Activated CD4-positive, alpha-beta T cell treated with anti-CD3 and anti-CD28 coated beads, Interleukin-2, amount 10 ng/mL, durations not matched to agents 7 days and 5 days (primary cell): ENCODE measurements at regions not wholly inside any gene's neighbourhood (a gene's known extent, or its start where the extent isn't known, plus 50 kb on each side); places are given as distances from the start of the nearest gene placed in this dataset.

ENCODE experiments used
- CTCF ChIA-PET: fragments of 350-600 bp; sonication (Branson Sonifier 250); formaldehyde crosslinking; loops from one replicate; lab custom pipeline; 2021; ENCODE audit warnings: antibody characterized with exemption; lab: Charles Lee
- POLR2A ChIA-PET: fragments of 350-600 bp; sonication (Branson Sonifier 250); formaldehyde crosslinking; loops from one replicate; lab custom pipeline; 2021; ENCODE audit warnings: antibody characterized with exemption; lab: Charles Lee
- DNase-seq: peaks from one replicate; pipeline ENCODE4 v3.0.0-alpha.2; 2020
- H3K27ac Mint-ChIP-seq: one replicate; pipeline ENCODE4 v1.8.0; 2021; ENCODE audit warnings: mild to moderate bottlenecking, moderate library complexity, mixed read lengths
- H3K27me3 Mint-ChIP-seq: one replicate; pipeline ENCODE4 v1.8.0; 2021; ENCODE audit warnings: mixed read lengths
- H3K36me3 Mint-ChIP-seq: one replicate; pipeline ENCODE4 v1.8.0; 2021; ENCODE audit warnings: low read depth, mixed read lengths
- H3K4me1 Mint-ChIP-seq: one replicate; pipeline ENCODE4 v1.8.0; 2021; ENCODE audit warnings: mixed read lengths
- H3K4me3 Mint-ChIP-seq: one replicate; pipeline ENCODE4 v1.8.0; 2021; ENCODE audit warnings: mild to moderate bottlenecking, moderate library complexity, mixed read lengths
- H3K9me3 Mint-ChIP-seq: one replicate; pipeline ENCODE4 v1.8.0; 2021; ENCODE audit warnings: mixed read lengths

GRCh38 chr6:56005426-56005825 is 130.0 kb upstream of the BMP5 start:
- ChIA-PET POLR2A (no interaction called here), CTCF (no interaction called here)
- H3K4me3 Mint-ChIP-seq: no peak overlapping the region
- no peaks in the 10 kb centered on the region for H3K36me3 Mint-ChIP-seq
- no peak for DNase-seq
- no peak overlapping the region for H3K27ac Mint-ChIP-seq
- H3K4me1 Mint-ChIP-seq: no peaks in the 10 kb centered on the region
- no peaks in the 10 kb centered on the region for H3K27me3 Mint-ChIP-seq
- H3K9me3 Mint-ChIP-seq: peaks cover 6% of the 10 kb centered on the region

- POLR2A ChIA-PET: no interaction called here
- CTCF ChIA-PET: no interaction called here
- no peaks in the 10 kb centered on the region for H3K4me1 Mint-ChIP-seq
- no peak overlapping the region for H3K27ac Mint-ChIP-seq
- DNase-seq: no peak
- peaks cover 6% of the 10 kb centered on the region for H3K9me3 Mint-ChIP-seq
- H3K36me3 Mint-ChIP-seq: no peaks in the 10 kb centered on the region
- H3K4me3 Mint-ChIP-seq: no peak overlapping the region
- H3K27me3 Mint-ChIP-seq: no peaks in the 10 kb centered on the region
These were observed 129.0 kb upstream of the BMP5 start for GRCh38 chr6:56004426-56004825.

- Mint-ChIP-seq H3K27ac (no peak overlapping the region), H3K9me3 (peaks cover 2% of the 10 kb centered on the region), H3K36me3 (no peaks in the 10 kb centered on the region), H3K4me1 (no peaks in the 10 kb centered on the region), H3K27me3 (no peaks in the 10 kb centered on the region), H3K4me3 (no peak overlapping the region)
- ChIA-PET POLR2A (no interaction called here), CTCF (no interaction called here)
- no peak for DNase-seq
These were observed 128.2 kb upstream of the BMP5 start for GRCh38 chr6:56003616-56004015.

DNA sequence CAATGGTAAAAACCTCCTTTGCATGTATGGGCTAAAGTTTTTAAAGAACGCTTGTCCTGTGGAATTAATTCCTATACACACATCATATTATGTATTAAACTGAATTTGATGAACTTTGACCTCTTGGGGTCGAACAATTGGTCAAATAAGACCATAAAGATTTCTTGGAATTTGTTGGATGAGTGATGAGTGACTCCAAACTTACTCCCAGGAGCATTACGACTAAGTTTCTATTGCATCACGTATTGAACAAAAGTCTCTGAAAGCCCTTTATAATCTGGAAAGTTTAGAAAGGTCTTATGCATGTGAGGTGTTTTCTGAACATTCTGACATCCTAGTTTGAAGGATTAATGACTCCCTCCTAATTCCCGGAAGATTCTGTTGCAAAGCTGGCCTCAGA is 126.9 kb upstream of the BMP5 start:
- ChIA-PET POLR2A (no interaction called here), CTCF (no interaction called here)
- Mint-ChIP-seq H3K9me3 (peaks cover 2% of the 10 kb centered on the region), H3K4me1 (no peaks in the 10 kb centered on the region), H3K27ac (no peak overlapping the region), H3K36me3 (no peaks in the 10 kb centered on the region), H3K27me3 (no peaks in the 10 kb centered on the region), H3K4me3 (no peak overlapping the region)
- no peak for DNase-seq

GRCh38 chr6:55998576-55998975 is 123.2 kb upstream of the BMP5 start:
- H3K27me3 Mint-ChIP-seq: no peaks in the 10 kb centered on the region
- no peaks in the 10 kb centered on the region for H3K36me3 Mint-ChIP-seq
- H3K9me3 Mint-ChIP-seq: peaks cover 12% of the 10 kb centered on the region
- POLR2A ChIA-PET: no interaction called here
- CTCF ChIA-PET: no interaction called here
- H3K27ac Mint-ChIP-seq: no peak overlapping the region
- no peak for DNase-seq
- no peak overlapping the region for H3K4me3 Mint-ChIP-seq
- no peaks in the 10 kb centered on the region for H3K4me1 Mint-ChIP-seq

- POLR2A ChIA-PET: no interaction called here
- Mint-ChIP-seq H3K36me3 (no peaks in the 10 kb centered on the region), H3K4me3 (no peak overlapping the region), H3K27me3 (no peaks in the 10 kb centered on the region), H3K27ac (no peak overlapping the region), H3K4me1 (no peaks in the 10 kb centered on the region), H3K9me3 (peaks cover 13% of the 10 kb centered on the region)
- no peak for DNase-seq
- CTCF ChIA-PET: no interaction called here
These were observed 122.0 kb upstream of the BMP5 start for GRCh38 chr6:55997223-55997874.

DNA sequence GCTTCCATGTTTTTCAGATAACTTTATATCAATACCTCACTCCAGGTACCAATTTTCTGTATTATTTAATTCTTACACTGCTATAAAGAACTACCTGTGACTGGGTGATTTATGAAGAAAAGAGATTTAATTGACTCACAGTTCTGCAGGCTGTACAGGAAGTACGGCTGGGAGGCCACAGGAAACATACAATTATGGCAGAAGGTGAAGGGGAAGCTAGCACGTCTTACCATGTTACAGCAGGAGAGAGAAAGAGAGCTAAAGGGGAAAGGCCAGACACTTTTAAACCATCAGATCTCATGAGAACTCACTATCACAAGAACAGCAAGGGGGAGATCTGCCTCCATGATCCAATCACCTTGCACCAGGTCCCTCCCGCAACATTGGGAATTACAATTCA is 119.1 kb upstream of the BMP5 start:
- Mint-ChIP-seq H3K27me3 (no peaks in the 10 kb centered on the region), H3K9me3 (peaks cover 13% of the 10 kb centered on the region), H3K4me3 (no peak overlapping the region), H3K27ac (no peak overlapping the region), H3K4me1 (no peaks in the 10 kb centered on the region), H3K36me3 (no peaks in the 10 kb centered on the region)
- POLR2A ChIA-PET: no interaction called here
- CTCF ChIA-PET: no interaction called here
- DNase-seq: no peak

DNA sequence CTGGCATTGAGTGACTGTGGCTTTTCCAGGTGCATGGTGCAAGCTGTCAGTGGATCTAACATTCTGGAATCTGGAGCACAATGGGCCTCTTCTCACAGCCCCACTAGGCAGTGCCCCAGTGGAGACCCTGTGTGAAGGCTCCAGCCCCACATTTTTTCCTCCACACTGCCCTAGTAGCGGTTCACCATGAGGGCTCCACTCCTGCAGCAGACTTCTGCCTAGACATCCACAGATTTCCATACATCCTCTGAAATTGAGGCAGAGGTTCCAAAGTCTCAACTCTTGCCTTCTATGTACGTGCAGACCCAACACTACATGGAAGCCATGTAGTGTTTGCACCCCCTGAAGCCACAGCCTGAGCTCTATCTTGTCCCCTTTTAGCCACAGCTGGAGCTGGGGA is 118.0 kb upstream of the BMP5 start:
- ChIA-PET POLR2A (no interaction called here), CTCF (no interaction called here)
- H3K27ac Mint-ChIP-seq: no peak overlapping the region
- H3K9me3 Mint-ChIP-seq: peaks cover 13% of the 10 kb centered on the region
- H3K4me3 Mint-ChIP-seq: no peak overlapping the region
- no peaks in the 10 kb centered on the region for H3K4me1 Mint-ChIP-seq
- DNase-seq: no peak
- H3K27me3 Mint-ChIP-seq: no peaks in the 10 kb centered on the region
- H3K36me3 Mint-ChIP-seq: no peaks in the 10 kb centered on the region

DNA sequence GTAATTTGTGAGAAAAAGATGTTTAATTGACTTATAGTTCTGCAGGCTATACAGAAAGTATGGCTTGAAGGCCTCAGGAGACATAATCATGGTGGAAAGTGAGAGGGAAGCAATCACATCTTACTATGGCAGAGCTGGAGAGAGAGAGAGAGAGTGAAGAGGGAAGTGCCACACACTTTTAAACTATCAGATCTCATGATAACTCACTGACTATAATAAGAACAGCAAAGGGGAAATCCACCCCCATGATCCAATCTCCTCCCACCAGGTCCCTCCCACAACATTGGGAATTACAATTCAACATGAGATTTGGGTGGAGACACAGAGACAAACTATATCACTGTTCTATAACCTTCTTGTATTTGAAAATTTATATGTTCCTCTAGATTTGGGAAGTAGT is 117.2 kb upstream of the BMP5 start:
- no peak overlapping the region for H3K4me3 Mint-ChIP-seq

DNA sequence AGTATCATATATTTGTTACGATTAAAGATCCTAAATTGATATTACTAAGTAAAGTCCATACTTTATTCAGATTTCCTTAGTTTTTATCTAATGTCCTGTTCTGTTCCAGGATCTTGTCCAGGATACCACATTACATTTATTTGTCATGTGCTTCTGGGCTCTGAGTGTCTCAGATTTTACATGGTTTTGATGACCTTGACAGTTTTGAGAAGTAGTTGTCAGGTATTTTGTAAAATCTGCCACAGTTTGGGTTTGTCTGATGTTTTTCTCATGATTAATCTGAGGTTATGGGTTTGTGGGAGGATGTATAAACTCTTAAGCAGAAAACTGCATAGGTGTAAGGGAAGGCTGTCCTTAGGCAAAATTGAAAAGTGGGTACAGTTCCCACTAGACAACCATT is 109.9 kb upstream of the BMP5 start:
- POLR2A ChIA-PET: no interaction called here
- H3K9me3 Mint-ChIP-seq: no peaks in the 10 kb centered on the region
- no peak overlapping the region for H3K27ac Mint-ChIP-seq
- H3K4me3 Mint-ChIP-seq: no peak overlapping the region
- no peaks in the 10 kb centered on the region for H3K4me1 Mint-ChIP-seq
- CTCF ChIA-PET: no interaction called here
- H3K27me3 Mint-ChIP-seq: no peaks in the 10 kb centered on the region
- no peaks in the 10 kb centered on the region for H3K36me3 Mint-ChIP-seq
- DNase-seq: no peak

More for the DNA sequence above, 117.2 kb upstream of the BMP5 start:
- ChIA-PET POLR2A (no interaction called here), CTCF (no interaction called here)
- DNase-seq: no peak
- H3K4me1 Mint-ChIP-seq: no peaks in the 10 kb centered on the region
- no peaks in the 10 kb centered on the region for H3K27me3 Mint-ChIP-seq
- H3K9me3 Mint-ChIP-seq: peaks cover 13% of the 10 kb centered on the region
- no peaks in the 10 kb centered on the region for H3K36me3 Mint-ChIP-seq
- no peak overlapping the region for H3K27ac Mint-ChIP-seq

DNA sequence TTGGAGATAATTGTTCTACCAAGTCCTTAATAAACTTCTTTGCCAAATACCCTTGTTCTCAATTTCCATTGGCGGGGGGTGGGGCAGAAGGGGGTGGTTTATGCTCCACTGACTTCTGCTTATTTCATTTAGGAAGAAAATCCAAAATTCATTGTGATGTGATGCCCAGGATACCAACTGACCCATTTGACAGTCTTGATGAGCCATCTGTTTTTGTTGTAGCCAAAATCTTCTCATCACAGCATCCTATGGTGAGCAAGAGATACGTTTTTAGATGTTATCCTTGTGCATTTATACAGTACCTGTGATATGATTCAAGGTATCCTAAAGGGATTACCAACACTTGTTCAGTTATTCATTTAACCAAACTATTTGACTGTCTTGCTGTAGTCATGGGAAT is 108.5 kb upstream of the BMP5 start:
- Mint-ChIP-seq H3K9me3 (no peaks in the 10 kb centered on the region), H3K4me1 (no peaks in the 10 kb centered on the region), H3K36me3 (no peaks in the 10 kb centered on the region), H3K27me3 (no peaks in the 10 kb centered on the region), H3K4me3 (no peak overlapping the region), H3K27ac (no peak overlapping the region)
- ChIA-PET POLR2A (no interaction called here), CTCF (interaction anchor here (0.6 kb wide), 1 partner anchor 1407 kb away, joined by 3 read pairs; no protein-coding TSS in a partner anchor)
- no peak for DNase-seq

DNA sequence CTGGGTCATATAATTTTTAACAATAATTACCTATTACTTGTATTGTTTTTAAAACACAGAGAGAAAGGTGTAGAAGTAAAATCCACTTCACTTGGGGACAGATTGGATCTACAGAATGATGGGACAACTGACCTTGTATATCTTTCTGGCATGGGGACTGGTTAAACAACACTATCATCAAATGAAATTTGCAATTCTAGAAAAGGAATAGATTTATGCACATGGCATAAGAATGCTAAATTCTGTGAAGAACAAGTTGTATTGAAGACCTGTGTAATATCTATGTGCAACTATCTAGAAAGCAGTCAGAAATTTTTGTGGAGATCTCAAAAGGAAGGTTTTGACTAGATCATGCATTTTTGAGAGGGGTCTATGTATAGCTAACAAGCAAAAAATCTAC is 106.3 kb upstream of the BMP5 start:
- CTCF ChIA-PET: no interaction called here
- H3K4me3 Mint-ChIP-seq: no peak overlapping the region
- no peak for DNase-seq
- no peaks in the 10 kb centered on the region for H3K36me3 Mint-ChIP-seq
- H3K27ac Mint-ChIP-seq: no peak overlapping the region
- POLR2A ChIA-PET: no interaction called here
- no peaks in the 10 kb centered on the region for H3K9me3 Mint-ChIP-seq
- no peaks in the 10 kb centered on the region for H3K27me3 Mint-ChIP-seq
- no peaks in the 10 kb centered on the region for H3K4me1 Mint-ChIP-seq

- Mint-ChIP-seq H3K27ac (no peak overlapping the region), H3K4me3 (no peak overlapping the region), H3K36me3 (no peaks in the 10 kb centered on the region), H3K4me1 (no peaks in the 10 kb centered on the region), H3K9me3 (no peaks in the 10 kb centered on the region), H3K27me3 (no peaks in the 10 kb centered on the region)
- CTCF ChIA-PET: no interaction called here
- no peak for DNase-seq
- POLR2A ChIA-PET: no interaction called here
These were observed 105.3 kb upstream of the BMP5 start for GRCh38 chr6:55980627-55981211.

DNA sequence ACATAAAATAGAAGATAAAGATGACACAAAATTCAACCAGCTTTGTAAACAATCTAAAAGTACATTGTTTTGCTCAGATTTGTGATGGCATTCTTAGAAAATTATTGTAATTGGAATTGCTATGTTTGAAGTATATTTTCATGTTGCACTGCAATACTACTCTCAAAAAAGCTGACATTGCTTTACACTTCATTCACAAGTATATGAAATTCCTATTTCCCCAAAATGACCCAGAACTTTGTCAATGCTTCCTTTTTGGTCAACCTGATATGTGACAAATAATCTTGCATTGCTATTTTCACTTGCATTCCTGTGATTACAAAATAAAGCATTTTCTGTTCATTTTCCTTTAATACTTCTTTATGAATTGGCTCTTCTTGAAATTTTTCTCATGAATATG is 104.1 kb upstream of the BMP5 start:
- CTCF ChIA-PET: no interaction called here
- Mint-ChIP-seq H3K36me3 (no peaks in the 10 kb centered on the region), H3K4me3 (no peak overlapping the region), H3K27ac (no peak overlapping the region), H3K9me3 (no peaks in the 10 kb centered on the region), H3K27me3 (no peaks in the 10 kb centered on the region), H3K4me1 (no peaks in the 10 kb centered on the region)
- POLR2A ChIA-PET: no interaction called here
- no peak for DNase-seq
